ENCODE measurements at regions not wholly inside any gene's neighbourhood (a gene's known extent, or its start where the extent isn't known, plus 50 kb on each side); places are given as distances from the start of the nearest gene placed in this dataset.

GRCh38 chr15:70450142-70450443 lies 313.3 kb downstream of the UACA start:
- no peak overlapping the region for H3K4me3 ChIP-seq (ENCODE audit: insufficient read depth, low read depth, low read length)
- H4K20me1 ChIP-seq (ENCODE audit: insufficient read depth, low read length): no peaks in the 10 kb centered on the region; the same call in 1 of the 2 replicates
- no peak overlapping the region for H3K9ac ChIP-seq (ENCODE audit: low read depth, low read length)
- H3K9me3 ChIP-seq (ENCODE audit: control insufficient read depth, insufficient read depth, low read length): no peaks in the 10 kb centered on the region
- no peak overlapping the region for H3K23ac ChIP-seq (ENCODE audit: low read depth, low read length)
- no peak overlapping the region for H2AFZ ChIP-seq (replicated peaks; ENCODE audit: low read length, poor library complexity)
- no peak overlapping the region for H2BK15ac ChIP-seq (ENCODE audit: low read depth, low read length)
- H3K79me1 ChIP-seq (ENCODE audit: low read depth in 1 of 2, low read length in 2 of 2): no peaks in the 10 kb centered on the region
- no peaks in the 10 kb centered on the region for H3K4me1 ChIP-seq (ENCODE audit: control insufficient read depth, insufficient read depth, low read length)
- no peak overlapping the region for H4K91ac ChIP-seq (ENCODE audit: insufficient read depth, low read depth, low read length)
- no TSS peak for BruUV-seq (replicated peaks)
- DNase-seq (no peak), ATAC-seq (ENCODE audit: low read depth) (no peak)
- no peak overlapping the region for H4K5ac ChIP-seq (ENCODE audit: low read depth, low read length)
- H2AK5ac ChIP-seq (ENCODE audit: low read depth, low read length): no peak overlapping the region
- POLR2A ChIA-PET (ENCODE audit: unreplicated experiment): no interaction called here
- peaks cover 48% of the 10 kb centered on the region for H3K27me3 ChIP-seq (ENCODE audit: control insufficient read depth, insufficient read depth, low read length)
- WGBS, 2 experiments (ENCODE audit: extremely low coverage in 2 of 2, insufficient read length in 1 of 2): 55 to 100% methylated on average over 2 of the region's 3 CpGs
- H2AK9ac ChIP-seq (replicated peaks; ENCODE audit: low read depth, low read length, poor library complexity): no peak overlapping the region
- H3K27ac ChIP-seq (ENCODE audit: insufficient read depth, low read length): no peak overlapping the region
- no peak overlapping the region for H3K14ac ChIP-seq (replicated peaks; ENCODE audit: low read depth, low read length)
- no peak overlapping the region for H3K18ac ChIP-seq (ENCODE audit: low read depth, low read length)
- dilution Hi-C loops (cut with HindIII; ENCODE audit: low sequenced_read_pairs, unreplicated experiment): no loop called here
- no peak overlapping the region for H2BK120ac ChIP-seq (ENCODE audit: low read depth, low read length)
- no peak overlapping the region for H2BK20ac ChIP-seq (ENCODE audit: low read depth, low read length)
- in situ Hi-C loops (cut with MboI; ENCODE audit: low sequenced_read_pairs): no loop called here
- H3K4ac ChIP-seq (ENCODE audit: low read depth, low read length): no peak overlapping the region
- no peak overlapping the region for H2BK5ac ChIP-seq (ENCODE audit: low read depth, low read length, poor library complexity, severe bottlenecking)
- TF ChIP-seq ELK1 (IDR thresholded peaks at IDR 0.05; ENCODE audit: borderline replicate concordance, low read depth, low read length) (no peak), CHD1 (IDR thresholded peaks at IDR 0.05; ENCODE audit: low read depth, low read length) (no peak), USF2 (IDR thresholded peaks at IDR 0.05; ENCODE audit: low read depth, low read length) (no peak), MAFK (IDR thresholded peaks at IDR 0.05; ENCODE audit: low read depth, low read length) (no peak), CEBPB (IDR thresholded peaks at IDR 0.05; ENCODE audit: low read depth, low read length) (no peak), RAD21 (IDR thresholded peaks at IDR 0.05; ENCODE audit: low read length) (no peak), BHLHE40 (IDR thresholded peaks at IDR 0.05; ENCODE audit: low read depth, low read length) (no peak), POLR2A (IDR thresholded peaks at IDR 0.05; ENCODE audit: low read depth, low read length) (no peak), MAZ (IDR thresholded peaks at IDR 0.05; ENCODE audit: borderline replicate concordance, low read depth, low read length) (no peak), RCOR1 (IDR thresholded peaks at IDR 0.05; ENCODE audit: insufficient replicate concordance, low read length) (no peak), SMC3 (IDR thresholded peaks at IDR 0.05; ENCODE audit: low read depth, low read length) (no peak), CTCF (conservative IDR thresholded peaks at IDR 0.05; ENCODE audit: low read depth, low read length) (no peak)
- no peak overlapping the region for H4K8ac ChIP-seq (ENCODE audit: low read depth in 2 of 2, low read length in 2 of 2)
- H3K36me3 ChIP-seq (ENCODE audit: control insufficient read depth, insufficient read depth, low read length): no peaks in the 10 kb centered on the region
- CTCF ChIA-PET: no interaction called here
- H3K4me2 ChIP-seq (ENCODE audit: low read depth, low read length): no peak overlapping the region
- H3K56ac ChIP-seq (ENCODE audit: extremely low read depth, insufficient read depth, low read length): no peak overlapping the region
- H3K9me1 ChIP-seq (ENCODE audit: insufficient read depth, low read length): no peaks in the 10 kb centered on the region
- intact Hi-C loops (cut with micrococcal nuclease): no loop called here
